GM18499 (cell line): ENCODE measurements at regions not wholly inside any gene's neighbourhood (a gene's known extent, or its start where the extent isn't known, plus 50 kb on each side); places are given as distances from the start of the nearest gene placed in this dataset.
"Not testable (repeated sequence)": the region's sequence is repeated elsewhere in the genome, so short reads cannot be mapped to it uniquely, and the experiment has no call there.

Experiments
- ATAC-seq: cut with Tn5 transposase; IDR thresholded peaks from one replicate; pipeline ENCODE4 v1.9.1; 2021; ENCODE audit warnings: moderate number of reproducible peaks; ENCODE audit not compliant: insufficient read depth, unreplicated experiment

DNA sequence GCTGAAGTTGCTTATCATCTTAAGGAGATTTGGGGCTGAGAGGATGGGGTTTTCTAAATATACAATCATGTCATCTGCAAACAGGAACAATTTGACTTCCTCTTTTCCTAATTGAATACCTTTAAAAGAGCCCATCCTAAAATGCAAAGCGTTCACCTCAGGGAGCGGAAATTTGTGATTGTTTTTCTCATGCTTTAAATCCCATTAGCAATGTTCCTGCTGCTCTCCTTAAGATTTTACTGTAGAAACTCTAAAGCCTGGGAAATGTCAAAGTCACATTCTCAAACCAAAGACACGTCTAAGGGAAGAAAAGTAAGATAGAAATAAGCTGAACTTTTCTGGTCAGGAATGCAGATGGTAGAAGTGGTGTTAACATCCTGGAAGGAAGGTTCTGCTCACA lies 285.8 kb upstream of the MAP2 start:
- no peak for ATAC-seq

DNA sequence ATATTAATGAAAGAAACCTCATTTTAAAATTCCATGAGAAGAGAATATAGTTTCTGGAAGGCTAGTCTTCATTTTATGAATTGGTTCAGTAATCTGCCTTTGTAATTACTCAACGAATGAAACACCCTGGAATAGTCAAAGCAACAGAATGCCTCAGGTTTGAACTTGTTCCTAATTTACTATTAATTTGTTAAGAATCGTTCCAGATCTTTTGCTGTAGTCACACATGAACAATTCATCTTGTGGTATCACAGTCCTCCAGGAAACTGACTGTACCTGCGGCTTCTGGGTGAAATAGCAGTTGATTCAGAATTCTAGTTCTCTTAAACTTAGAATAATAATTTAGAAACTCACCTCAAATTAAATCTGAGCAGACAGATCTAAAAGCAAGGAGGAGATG lies 282.7 kb upstream of the MAP2 start:
- no peak for ATAC-seq

DNA sequence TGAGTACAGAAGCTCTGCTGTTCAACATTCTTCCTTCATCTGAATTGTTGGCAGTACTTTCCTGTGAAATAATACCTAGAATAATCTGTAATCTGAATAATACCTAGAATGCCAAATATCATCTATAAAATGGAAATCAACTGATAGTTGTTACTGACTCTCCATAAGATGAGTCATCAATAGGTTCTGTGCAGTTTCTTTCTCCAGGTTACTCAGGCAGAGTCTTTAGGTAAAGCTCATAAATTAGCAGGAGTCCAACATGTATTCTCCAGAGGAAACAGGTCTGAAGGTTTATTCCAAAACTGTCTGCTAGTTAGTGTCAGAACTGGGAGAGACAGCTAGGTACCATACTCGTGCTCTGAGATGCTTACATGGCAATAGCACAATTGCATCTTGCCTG lies 282.0 kb upstream of the MAP2 start:
- no peak for ATAC-seq

DNA sequence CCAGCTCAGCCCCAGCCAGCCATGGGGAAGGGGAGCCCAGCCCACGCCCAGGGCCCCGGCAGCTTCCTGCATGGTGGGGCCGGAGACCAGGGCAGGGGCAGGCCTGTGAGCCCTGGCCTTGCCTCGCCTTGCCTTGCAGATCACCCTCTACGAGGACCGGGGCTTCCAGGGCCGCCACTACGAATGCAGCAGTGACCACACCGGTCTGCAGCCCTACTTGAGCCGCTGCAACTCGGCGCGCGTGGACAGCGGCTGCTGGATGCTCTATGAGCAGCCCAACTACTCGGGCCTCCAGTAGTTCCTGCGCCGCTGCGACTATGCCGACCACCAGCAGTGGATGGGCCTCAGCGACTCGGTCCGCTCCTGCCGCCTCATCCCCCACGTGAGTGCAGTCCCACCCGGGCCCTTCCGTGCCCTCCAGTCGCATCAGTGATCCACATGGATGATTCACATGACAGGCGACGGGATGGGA lies 278.6 kb upstream of the MAP2 start:
- not testable (repeated sequence) for ATAC-seq

DNA sequence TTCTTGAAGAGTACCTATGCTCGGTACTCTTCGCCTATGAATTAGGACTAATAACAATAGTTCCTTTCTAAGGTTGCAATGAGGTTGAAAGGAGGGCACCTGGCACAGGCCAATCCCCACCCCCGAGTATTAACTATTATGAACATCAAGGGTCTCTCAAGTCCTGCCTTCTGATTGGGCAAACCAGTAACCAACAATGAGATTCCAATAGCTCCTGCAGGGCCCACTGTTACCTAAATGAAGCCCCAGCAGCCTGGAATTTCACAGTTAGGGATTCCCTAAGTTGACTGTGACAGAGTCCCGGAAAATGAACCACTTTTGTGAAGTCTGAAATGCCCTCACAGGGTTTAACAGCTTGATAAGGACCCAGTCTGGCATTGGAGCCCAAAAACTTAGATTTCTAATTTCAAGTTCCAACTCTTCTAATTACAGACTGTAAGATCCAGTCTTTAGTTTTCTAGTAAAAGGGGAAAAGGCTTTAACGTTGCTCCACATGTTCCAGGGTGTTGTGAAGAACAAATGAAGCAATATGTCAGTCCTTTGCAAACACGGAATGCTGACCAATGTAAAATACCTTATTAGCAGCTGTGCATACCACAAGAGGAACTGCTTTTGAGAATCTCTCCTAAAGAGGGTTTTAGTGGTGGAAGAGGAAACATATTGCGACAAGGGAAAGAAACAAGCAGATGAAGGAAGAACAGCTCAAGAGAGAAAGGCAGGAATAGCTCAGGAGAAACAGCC lies 277.7 kb upstream of the MAP2 start:
- ATAC-seq, result no peak

- ATAC-seq, result no peak
Measured at GRCh38 chr2:209146682-209147320, 277.0 kb upstream of the MAP2 start.

DNA sequence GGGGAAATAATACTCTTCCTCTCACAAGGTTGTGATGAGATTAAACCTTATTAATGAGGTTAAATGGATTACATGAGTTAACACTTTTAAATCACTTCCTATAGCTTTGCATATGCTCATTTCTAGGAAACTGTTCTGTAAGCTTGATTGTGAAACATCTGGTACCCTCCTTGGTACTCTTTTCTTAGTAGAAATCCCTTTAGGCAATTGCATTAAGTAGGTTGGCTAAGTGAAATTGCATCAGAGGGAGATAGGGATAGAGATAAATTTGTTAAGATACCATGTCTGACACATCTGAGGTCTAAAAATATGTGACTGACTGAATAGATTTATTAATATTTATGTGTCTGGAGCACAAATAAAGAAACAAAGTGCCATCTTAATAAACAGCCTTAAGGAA lies 275.9 kb upstream of the MAP2 start:
- ATAC-seq, result no peak

DNA sequence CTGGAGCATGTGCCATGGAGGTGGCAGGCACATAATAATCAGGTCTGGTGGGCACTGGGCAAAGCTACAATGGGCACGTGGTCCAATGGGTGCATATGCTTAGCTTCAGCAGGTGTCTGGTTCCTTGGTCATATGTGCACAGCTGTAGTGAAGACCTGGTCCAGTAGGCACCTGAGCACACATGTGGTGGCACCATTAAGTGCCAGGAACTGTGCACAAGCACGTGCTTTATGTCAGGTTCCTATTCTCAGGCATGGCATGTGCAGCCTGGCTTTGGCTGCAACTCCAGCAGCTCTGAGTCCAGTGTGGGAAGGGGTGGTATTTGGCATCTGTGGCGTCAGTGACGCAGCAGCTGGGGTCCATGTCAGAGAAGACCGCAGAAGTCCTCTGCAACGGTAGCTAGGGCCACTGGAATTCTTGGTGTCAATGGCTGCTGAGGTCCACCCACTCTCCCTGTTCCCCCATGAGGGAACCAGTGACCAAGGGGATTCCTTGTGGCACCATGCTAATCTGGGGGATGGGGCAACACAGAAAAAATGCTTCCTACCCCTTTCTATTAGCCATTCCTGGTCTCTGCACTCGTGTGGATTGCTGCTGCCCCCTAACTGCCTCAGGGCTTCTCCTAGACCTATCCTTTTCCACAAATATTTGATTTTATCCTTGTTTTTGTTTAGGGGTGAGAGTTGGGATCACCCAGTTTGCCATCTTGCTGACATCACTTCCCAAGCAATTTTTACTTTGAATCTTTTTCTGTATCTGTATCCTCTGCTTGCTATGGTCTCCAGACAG lies 262.9 kb upstream of the MAP2 start:
- no peak for ATAC-seq

DNA sequence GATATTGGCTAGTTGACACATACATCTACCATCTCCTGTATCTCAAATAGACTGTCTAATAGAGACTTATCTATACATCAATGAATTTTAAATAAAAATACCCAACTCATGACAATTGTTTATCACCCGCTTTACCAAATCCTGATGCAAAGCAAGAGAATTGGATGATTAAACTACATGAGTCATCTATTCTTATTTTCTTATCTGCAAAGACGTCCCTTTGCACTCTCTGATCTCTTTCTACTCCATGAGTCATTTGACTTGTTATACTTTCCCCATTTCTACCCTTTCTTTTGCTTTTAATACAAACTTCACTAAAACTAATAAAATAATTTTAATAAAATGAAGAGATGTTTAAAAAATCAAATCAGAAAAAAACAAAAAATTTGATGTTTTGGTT lies 261.7 kb upstream of the MAP2 start:
- no peak for ATAC-seq

DNA sequence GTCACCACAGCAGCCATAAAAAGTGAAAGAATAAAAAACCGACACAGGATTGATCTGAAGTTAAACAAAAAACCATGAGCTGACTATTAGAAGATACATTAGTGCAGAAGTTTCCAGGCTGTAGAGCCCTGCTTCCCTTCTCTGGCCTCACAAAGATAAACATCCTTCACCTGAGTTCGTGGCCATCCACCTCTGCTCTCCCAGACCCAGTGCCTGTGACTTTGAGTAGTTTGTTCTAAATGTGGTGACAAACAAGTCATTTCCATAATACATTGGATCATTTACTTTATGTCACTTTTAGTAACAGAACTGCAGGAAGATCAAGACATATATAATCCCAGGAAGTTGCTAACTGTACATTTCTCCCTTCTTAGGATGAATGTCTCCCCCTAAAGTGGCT lies 241.9 kb upstream of the MAP2 start:
- ATAC-seq, result no peak

- ATAC-seq, result not testable (repeated sequence)
Measured at GRCh38 chr2:209186886-209187285, 237.0 kb upstream of the MAP2 start.

- no peak for ATAC-seq
Measured at GRCh38 chr2:209189893-209190292, 234.0 kb upstream of the MAP2 start.

- ATAC-seq, result no peak
Measured at GRCh38 chr2:209191139-209191538, 232.7 kb upstream of the MAP2 start.

- ATAC-seq, result no peak
Measured at GRCh38 chr2:209194717-209195116, 229.1 kb upstream of the MAP2 start.

DNA sequence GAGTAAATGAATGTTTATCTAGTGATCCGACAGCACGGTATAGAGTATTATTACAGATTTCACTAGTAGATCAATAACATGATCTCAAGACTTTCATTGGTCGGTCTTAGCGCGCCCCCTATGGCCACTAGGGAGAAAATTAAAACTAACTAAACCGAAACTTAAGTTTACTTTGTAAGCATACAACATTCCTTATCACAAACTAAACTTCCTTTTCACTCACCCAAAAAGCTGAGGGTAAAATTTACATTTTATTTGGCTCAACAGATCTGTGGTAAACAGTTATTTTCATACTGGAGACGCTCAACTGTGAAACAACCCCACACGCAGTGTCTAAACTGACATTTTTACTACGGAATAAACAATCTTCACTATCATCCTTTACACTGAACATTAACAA lies 215.6 kb upstream of the MAP2 start:
- no peak for ATAC-seq

- no peak for ATAC-seq
Measured at GRCh38 chr2:209209943-209210342, 213.9 kb upstream of the MAP2 start.

- no peak for ATAC-seq
Measured at GRCh38 chr2:209230560-209230959, 193.3 kb upstream of the MAP2 start.

GRCh38 chr2:209236377-209236776 lies 187.5 kb upstream of the MAP2 start:
- ATAC-seq, result no peak

DNA sequence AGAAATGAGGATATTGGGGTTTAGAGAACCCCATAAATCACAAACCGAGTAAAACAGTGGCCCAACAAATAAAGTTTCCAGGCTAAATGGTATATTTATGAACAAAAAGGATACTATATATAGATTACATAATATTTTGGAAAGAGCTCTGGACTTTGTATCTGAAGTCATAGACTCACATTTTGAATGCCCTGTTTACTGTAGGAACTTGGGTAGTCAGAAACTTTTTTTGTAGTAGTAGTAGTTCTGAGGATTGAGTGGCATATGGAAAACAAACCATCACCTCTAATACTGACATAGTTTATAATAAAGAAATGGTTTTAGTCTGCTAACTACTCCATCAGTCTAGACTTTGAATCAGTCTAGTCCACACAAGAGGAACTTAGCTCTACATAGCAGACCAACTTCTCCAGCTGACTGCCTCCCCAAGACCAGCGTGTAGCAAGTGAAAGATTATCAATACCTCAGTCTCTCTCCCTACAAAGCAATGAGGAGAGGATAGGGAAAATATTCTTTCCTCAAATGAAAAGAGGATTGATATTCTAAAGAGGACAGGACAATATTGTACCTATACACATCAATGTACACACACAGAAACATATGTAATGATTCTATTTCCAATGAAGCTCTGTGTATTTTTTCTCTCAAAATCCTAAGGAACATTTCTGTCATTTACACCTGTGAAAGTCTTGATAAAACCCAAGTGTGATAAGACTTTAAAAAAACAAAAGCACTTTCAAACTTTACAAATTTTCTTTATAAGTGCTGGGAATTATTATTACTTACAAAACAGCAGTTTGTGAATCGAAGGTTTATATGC lies 184.9 kb upstream of the MAP2 start:
- no peak for ATAC-seq

DNA sequence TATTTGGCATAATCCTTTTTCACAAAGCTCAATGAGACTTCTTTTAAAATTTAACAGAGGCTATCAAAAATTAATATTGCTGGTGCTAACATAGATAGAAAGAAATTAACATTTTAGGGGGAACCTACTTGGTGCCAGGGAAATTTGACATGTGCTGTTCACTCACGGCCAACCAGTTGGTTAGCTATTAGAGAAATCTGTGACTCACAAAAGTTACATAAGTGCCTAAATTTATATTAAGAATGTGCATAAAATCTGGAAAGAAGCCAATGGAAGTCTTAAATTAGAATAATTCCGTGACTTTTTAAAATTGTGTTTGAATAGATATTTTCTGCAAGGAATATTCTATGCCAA lies 184.3 kb upstream of the MAP2 start:
- no peak for ATAC-seq

GRCh38 chr2:209240204-209240603 lies 183.6 kb upstream of the MAP2 start:
- no peak for ATAC-seq
